Hematopoietic multipotent progenitor cell treated with erythropoietin and hydrocortisone succinate and interleukin-3 and kit ligand, for 6 days (in vitro differentiated cells): ENCODE measurements at regions not wholly inside any gene's neighbourhood (a gene's known extent, or its start where the extent isn't known, plus 50 kb on each side); places are given as distances from the start of the nearest gene placed in this dataset.
"Not testable (repeated sequence)": the region's sequence is repeated elsewhere in the genome, so short reads cannot be mapped to it uniquely, and the experiment has no call there.

Experiments
- DNase-seq: peaks from one replicate; pipeline ENCODE4 v3.0.0-alpha.2; 2015

DNA sequence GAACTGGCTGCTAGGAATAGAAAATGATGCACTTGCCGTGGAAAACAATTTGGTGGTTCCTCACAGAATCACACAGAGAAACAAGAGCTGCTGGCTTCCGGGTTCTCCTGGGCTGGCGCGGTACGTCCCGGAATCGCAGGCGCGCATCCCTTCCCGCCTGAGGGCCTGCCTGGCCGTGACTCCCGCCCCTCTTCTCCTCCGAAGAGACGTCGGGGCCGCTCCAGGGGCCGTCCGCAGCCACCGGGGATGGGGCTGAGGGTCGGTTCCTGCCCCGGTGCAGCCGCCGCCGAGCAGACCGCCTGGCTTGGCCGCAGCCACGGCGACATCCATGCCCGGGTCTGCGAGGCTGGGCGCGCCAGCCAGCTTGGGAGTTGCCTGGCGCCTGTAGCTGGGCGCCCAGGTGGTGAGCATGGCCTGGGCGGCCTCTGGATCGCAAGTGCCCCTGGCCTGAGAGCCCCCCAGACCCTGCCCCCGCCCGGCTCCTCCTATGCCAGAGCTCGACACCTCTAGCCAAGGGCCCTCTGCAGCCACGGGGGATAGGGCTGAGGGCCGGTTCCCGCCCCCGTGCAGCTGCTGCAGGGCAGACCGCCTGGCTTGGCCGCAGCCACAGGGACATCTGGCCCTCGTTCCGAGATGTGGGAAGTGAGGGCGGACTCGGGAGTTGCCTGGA is 83.9 kb upstream of the ZNG1F start:
- not testable (repeated sequence) for DNase-seq

DNA sequence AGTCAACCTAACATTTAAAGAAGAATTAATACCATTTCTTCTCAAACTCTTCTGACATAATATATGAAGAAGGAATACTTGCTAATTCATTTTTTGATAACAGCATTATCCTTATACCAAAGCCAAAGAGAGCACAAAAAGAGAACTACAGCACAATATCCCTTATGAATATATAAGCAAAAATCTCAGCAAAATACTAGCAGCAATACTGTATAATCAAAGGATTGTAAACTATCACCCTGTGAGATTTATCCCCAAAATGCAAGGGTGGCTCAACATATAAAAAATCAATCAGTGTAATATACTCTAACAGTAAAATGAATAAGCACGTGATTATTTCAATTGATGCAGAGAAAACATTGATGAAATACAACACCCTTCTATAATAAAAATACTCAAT is 81.9 kb upstream of the ZNG1F start:
- not testable (repeated sequence) for DNase-seq

DNA sequence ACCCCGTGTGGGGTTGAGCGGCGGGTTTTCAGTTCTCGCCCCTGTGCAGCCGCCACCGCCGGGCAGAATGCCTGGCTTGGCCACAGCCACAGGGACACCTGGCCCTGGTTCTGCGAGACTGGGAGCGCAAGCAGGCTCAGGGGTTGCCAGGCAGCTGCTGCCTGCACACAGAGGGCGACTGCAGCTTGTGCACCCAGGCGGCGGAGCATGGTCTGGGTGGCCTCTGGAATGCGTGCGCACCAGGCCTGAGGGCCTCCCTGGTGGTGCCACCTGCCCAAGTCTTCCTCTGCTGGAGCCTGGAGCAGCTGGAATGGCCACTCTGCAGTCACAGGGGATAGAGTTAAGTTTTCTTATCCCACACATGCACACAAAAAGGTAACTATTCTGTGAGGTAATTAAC is 80.4 kb upstream of the ZNG1F start:
- DNase-seq = not testable (repeated sequence)

DNA sequence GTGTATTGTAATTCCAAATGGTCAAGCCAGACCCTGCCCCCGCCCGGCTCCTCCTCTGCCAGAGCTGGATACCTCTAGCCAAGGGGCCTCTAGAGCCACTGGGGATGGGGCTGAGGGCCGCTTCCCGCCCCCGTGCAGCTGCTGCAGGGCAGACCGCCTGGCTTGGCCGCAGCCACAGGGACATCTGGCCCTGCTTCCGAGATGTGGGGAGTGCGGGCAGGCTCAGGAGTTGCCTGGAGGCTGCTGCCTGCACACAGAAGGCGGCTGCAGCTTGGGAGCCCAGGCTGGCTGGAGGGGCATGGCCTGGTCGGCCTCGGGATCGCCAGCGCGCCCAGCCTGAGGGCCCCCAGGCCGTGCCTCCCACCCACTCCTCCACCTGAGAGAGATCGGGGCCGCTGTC is 79.9 kb upstream of the ZNG1F start:
- not testable (repeated sequence) for DNase-seq

DNA sequence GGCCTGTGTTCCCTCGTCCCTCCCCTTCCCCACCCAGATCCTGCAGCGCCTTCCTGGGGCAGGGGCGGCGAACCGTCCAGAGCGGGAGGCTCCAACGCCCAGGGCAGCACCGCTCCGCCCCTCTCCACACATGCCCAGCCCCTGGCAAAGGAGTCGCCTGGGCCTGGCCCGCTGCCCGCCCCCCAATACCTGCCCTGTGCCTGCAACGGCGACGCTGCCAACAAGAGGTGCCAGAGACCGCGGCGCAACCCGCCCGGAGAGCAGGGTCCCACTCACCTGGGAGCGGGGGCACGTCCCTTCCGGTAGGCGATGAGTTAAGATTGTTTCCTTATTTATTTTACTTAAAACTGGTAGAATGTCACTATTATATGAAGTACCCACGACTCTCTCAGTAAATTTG is 77.5 kb upstream of the ZNG1F start:
- DNase-seq = peak; percentile 3

DNA sequence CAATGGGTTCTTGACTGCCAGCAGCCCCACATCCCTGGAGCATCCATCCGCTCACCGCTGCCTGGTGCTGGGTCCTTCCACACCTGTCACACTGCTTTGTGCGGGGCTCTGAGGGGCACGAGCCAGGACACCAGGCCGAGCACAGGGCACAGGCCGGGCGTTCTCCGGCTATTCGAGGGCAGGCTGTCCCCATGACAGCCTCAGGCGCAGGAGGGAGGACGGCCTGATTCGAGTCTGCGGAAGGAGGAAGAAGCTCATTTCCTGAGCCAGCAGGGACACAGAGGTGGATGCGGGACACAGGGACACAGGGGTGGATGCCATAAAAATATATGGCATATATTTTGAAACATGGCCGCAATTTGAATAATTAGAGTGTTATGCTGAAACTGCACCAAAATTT is 76.9 kb upstream of the ZNG1F start:
- DNase-seq = not testable (repeated sequence)

DNA sequence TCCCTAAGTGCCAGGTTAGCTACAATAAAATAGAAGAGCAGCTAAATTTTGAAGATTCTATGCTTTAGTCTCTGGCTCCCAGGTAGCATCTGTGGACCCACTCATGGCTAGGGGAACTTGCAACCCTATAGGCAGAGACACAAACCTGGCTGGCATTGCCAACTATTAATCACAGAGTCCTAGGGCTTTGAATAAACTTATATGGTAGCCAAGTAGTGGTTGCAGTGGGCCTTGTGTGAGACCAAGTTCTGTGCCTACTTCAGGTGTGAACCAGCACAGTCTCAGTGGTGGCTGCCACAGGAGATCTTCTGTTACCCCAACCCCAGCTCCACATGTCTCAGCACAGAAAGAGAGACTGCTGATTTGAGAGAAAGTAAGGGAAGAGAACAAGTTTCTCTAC is 62.9 kb upstream of the ZNG1F start:
- not testable (repeated sequence) for DNase-seq

DNA sequence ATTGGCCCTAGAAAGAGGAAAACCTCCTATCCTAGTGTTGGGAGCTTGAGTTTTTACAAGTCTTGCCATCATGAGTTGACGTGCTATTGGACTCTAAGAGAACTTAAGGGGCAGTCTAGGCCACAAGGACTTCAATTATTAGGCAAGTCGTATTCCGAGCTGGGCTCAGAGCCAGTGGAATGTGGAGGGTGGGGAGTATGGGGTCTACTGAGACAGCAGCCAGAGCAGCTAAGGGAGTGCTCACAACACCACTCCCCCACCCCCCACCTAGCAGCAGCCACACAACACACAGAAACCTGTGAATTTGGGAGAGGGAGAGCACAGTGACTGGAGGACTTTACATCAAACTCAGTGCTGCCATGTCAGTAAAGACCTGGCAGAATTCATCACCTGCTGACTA is 62.0 kb upstream of the ZNG1F start:
- DNase-seq = not testable (repeated sequence)

DNA sequence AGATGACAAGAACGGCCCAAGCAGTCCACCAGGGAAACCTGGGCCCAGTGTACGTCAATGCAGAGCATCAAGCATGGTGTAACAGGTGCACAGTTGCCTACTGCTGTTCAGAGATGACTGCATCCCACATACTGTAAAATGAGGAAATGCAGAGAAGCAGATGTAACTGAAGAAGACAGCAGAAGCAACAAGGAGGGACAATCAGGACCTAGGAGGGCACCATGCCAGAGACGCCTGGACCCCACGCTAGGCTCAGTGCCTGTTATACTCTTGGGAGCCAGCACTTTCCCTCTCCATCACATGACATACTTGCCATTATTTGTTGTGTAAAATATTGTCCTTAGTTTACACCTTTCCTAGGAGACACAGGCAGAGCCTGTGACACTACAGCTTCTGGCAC is 57.6 kb upstream of the ZNG1F start:
- not testable (repeated sequence) for DNase-seq
